CD4-positive, alpha-beta T cell (primary cell): ENCODE measurements at regions not wholly inside any gene's neighbourhood (a gene's known extent, or its start where the extent isn't known, plus 50 kb on each side); places are given as distances from the start of the nearest gene placed in this dataset.

Experiments used
- ATAC-seq: fragments of 200-7000 bp; cut with Tn5 transposase; one replicate; pipeline ENCODE4 v1.10.0; 2022; ENCODE audit warnings: mild to moderate bottlenecking; ENCODE audit not compliant: poor library complexity
- CTCF ChIA-PET: fragments of 350-600 bp; sonication (Branson Sonifier 250); formaldehyde crosslinking; loops from one replicate; lab custom pipeline; 2021; ENCODE audit warnings: antibody characterized with exemption, inconsistent platforms; lab: Charles Lee
- POLR2A ChIA-PET: fragments of 350-600 bp; sonication (Branson Sonifier 250); formaldehyde crosslinking; loops from one replicate; lab custom pipeline; 2021; ENCODE audit warnings: antibody characterized with exemption, inconsistent platforms; lab: Charles Lee
- DNase-seq, 14 experiments: peaks; one replicate each; pipeline ENCODE4 v3.0.0-alpha.2; 2013 to 2020; ENCODE audit warnings: mixed read lengths in 2 of 14
- H3K27ac ChIP-seq, 2 donors: one replicate each; pipeline versions ENCODE4 v1.5.1 to v1.7.0; 2013; ENCODE audit warnings: low read length in 2 of 2, low read depth in 1 of 2, mild to moderate bottlenecking in 1 of 2
- H3K27me3 ChIP-seq, 2 experiments: 1 replicate in 1 of 2; 2 replicates in 1 of 2; pipeline versions ENCODE4 v1.6.1 to v1.7.0; 2013; ENCODE audit warnings: low read length in 2 of 2, control low read depth in 1 of 2, mild to moderate bottlenecking in 1 of 2, moderate library complexity in 1 of 2; ENCODE audit not compliant: insufficient read depth in 2 of 2, control insufficient read depth in 1 of 2
- H3K36me3 ChIP-seq: one replicate; pipeline ENCODE4 v1.6.1; 2013; ENCODE audit warnings: low read length, control low read depth; ENCODE audit not compliant: insufficient read depth
- H3K4me1 ChIP-seq: one replicate; pipeline ENCODE4 v1.6.1; 2013; ENCODE audit warnings: low read length, control low read depth; ENCODE audit not compliant: insufficient read depth
- H3K4me3 ChIP-seq: one replicate; pipeline ENCODE4 v1.5.1; 2013; ENCODE audit warnings: mild to moderate bottlenecking, low read length, moderate library complexity
- H3K9me3 ChIP-seq, 2 experiments: 1 replicate in 1 of 2; 2 replicates in 1 of 2; pipeline versions ENCODE4 v1.6.1 to v1.7.0; 2013; ENCODE audit warnings: low read length in 2 of 2, mild to moderate bottlenecking in 2 of 2, control low read depth in 1 of 2, moderate library complexity in 1 of 2; ENCODE audit not compliant: control insufficient read depth in 1 of 2, insufficient read depth in 1 of 2
- H3K27ac Mint-ChIP-seq: one replicate; pipeline ENCODE4 v1.8.0; 2020; ENCODE audit warnings: mixed read lengths
- H3K27me3 Mint-ChIP-seq: one replicate; pipeline ENCODE4 v1.8.0; 2021; ENCODE audit warnings: mixed read lengths
- H3K36me3 Mint-ChIP-seq: one replicate; pipeline ENCODE4 v1.8.0; 2021; ENCODE audit warnings: low read depth, mixed read lengths
- H3K4me1 Mint-ChIP-seq: one replicate; pipeline ENCODE4 v1.8.0; 2021; ENCODE audit warnings: low read depth, mixed read lengths
- H3K4me3 Mint-ChIP-seq: one replicate; pipeline ENCODE4 v1.8.0; 2020; ENCODE audit warnings: mild to moderate bottlenecking, mixed read lengths
- H3K9me3 Mint-ChIP-seq: one replicate; pipeline ENCODE4 v1.8.0; 2020; ENCODE audit warnings: mixed read lengths
- intact Hi-C, 2 experiments: fragments of 100-400 bp; cut with DNase I in 1 of 2; cut with micrococcal nuclease in 1 of 2; formaldehyde crosslinking; loops; one replicate each; pipeline versions ENCODE4 v1.15.1 to v1.9.0; 2023 to 2025; cut with DNase I, micrococcal nuclease
- TF ChIP-seq, protein P1 (sequence below): fragments of 200-600 bp; IDR thresholded peaks from one replicate; pipeline ENCODE4 v1.8.0; 2022; ENCODE audit warnings: antibody characterized with exemption, mild to moderate bottlenecking

DNA sequence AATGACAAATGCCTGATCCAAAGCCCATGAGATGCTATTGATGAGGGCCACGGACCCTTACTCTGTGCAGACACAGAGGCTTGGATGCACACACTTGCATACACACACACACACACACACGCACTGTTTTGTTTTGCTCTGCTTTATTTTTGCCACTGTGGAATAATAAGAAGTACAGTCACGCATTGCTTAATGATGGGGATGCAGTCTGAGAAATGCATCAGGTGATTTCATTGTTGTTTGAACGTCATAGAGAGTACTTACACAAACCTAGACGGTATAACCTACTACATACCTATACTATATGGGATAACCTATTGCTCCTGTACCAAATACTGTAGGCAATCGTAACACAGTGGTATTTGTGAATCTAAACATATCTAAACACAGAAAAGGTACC is 104.4 kb downstream of the RHOU start:
- no peak for ATAC-seq
- Mint-ChIP-seq H3K4me3 (no peak overlapping the region), H3K4me1 (no peaks in the 10 kb centered on the region), H3K27ac (no peak overlapping the region), H3K36me3 (no peaks in the 10 kb centered on the region), H3K27me3 (no peaks in the 10 kb centered on the region), H3K9me3 (peaks cover 8% of the 10 kb centered on the region)
- peaks cover 7 to 14% of the 10 kb centered on the region in 2 experiments for H3K9me3 ChIP-seq
- CTCF ChIA-PET = no interaction called here
- POLR2A ChIA-PET = no interaction called here
- no peak for DNase-seq
- intact Hi-C loops = no loop called here
- no peaks in the 10 kb centered on the region for H3K27me3 ChIP-seq
- no peak overlapping the region for H3K27ac ChIP-seq
- no peak overlapping the region for H3K4me3 ChIP-seq
- no peaks in the 10 kb centered on the region for H3K4me1 ChIP-seq
- TF ChIP-seq, protein P1, sequence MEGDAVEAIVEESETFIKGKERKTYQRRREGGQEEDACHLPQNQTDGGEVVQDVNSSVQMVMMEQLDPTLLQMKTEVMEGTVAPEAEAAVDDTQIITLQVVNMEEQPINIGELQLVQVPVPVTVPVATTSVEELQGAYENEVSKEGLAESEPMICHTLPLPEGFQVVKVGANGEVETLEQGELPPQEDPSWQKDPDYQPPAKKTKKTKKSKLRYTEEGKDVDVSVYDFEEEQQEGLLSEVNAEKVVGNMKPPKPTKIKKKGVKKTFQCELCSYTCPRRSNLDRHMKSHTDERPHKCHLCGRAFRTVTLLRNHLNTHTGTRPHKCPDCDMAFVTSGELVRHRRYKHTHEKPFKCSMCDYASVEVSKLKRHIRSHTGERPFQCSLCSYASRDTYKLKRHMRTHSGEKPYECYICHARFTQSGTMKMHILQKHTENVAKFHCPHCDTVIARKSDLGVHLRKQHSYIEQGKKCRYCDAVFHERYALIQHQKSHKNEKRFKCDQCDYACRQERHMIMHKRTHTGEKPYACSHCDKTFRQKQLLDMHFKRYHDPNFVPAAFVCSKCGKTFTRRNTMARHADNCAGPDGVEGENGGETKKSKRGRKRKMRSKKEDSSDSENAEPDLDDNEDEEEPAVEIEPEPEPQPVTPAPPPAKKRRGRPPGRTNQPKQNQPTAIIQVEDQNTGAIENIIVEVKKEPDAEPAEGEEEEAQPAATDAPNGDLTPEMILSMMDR = no peak
- no peaks in the 10 kb centered on the region for H3K36me3 ChIP-seq

DNA sequence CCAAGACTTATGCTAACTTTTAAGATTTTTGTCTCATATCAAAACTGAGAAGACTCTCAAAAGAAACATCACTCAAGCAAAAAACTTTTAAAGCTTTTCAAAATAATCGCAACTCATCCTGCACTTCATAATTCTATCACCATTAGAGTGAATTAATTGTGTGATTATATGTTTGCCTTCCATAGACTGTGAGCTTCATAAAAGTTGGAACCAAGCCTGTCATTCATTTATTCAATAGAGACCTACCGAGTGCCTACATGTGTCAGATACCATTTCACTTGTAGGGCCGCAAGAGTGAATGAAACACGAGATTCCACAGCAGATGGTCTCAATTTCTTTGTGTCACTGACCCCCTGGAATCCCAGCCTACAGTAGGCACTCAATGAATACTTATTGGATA is 106.4 kb downstream of the RHOU start:
- Mint-ChIP-seq H3K27ac (no peak overlapping the region), H3K4me1 (no peaks in the 10 kb centered on the region), H3K4me3 (no peak overlapping the region), H3K9me3 (peaks cover 8% of the 10 kb centered on the region), H3K36me3 (no peaks in the 10 kb centered on the region), H3K27me3 (no peaks in the 10 kb centered on the region)
- Histone ChIP-seq H3K4me1 (no peaks in the 10 kb centered on the region), H3K36me3 (no peaks in the 10 kb centered on the region), H3K9me3 (peaks cover 7 to 14% of the 10 kb centered on the region in 2 experiments), H3K27ac (no peak overlapping the region), H3K27me3 (no peaks in the 10 kb centered on the region), H3K4me3 (no peak overlapping the region)
- TF ChIP-seq, protein P1 = no peak
- DNase-seq = no peak
- ChIA-PET POLR2A (no interaction called here), CTCF (no interaction called here)
- intact Hi-C loops = no loop called here
- no peak for ATAC-seq

DNA sequence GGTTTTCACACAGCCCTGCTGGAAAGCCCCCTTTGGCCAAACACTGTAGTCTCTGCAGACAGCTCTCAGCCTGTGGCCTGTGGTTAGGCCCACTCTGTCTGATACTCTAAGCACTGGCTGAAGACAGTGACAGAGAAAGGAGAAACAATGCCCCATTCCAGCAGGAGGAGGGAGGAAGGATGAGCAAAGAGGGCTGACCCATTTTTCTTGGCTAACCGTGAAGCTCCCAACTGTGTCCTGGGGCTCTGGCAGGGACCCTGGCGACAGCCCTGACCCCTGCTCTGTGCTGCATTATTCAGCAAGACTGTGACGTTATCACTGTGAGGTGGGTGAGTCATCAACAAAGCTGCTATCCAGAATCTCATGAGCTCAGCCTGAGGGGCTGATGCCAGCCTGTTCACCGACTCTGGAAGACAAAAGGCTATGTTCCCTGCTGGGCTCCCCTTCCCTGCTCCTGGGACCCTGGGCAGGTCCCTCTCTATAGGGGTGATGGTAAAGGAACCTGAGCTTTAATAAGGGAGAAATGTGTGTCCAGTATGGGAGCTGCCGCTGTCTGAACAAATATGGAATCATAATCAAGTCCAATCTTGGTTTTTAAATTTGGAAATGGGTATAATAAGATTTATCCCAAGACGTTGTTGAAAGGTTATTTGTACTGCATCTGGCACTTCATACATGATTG is 107.0 kb downstream of the RHOU start:
- no peaks in the 10 kb centered on the region for H3K36me3 Mint-ChIP-seq
- ATAC-seq (no peak), DNase-seq (peak in 2 of 14 experiments; percentile 29 to 47)
- Histone ChIP-seq H3K4me1 (no peaks in the 10 kb centered on the region), H3K27ac (no peak overlapping the region), H3K4me3 (no peak overlapping the region), H3K36me3 (no peaks in the 10 kb centered on the region), H3K9me3 (peaks cover 7 to 14% of the 10 kb centered on the region in 2 experiments), H3K27me3 (no peaks in the 10 kb centered on the region)
- H3K4me3 Mint-ChIP-seq = no peak overlapping the region
- no peak overlapping the region for H3K27ac Mint-ChIP-seq
- POLR2A ChIA-PET = no interaction called here
- no peaks in the 10 kb centered on the region for H3K4me1 Mint-ChIP-seq
- TF ChIP-seq, protein P1 = no peak
- CTCF ChIA-PET = no interaction called here
- peaks cover 8% of the 10 kb centered on the region for H3K9me3 Mint-ChIP-seq
- intact Hi-C loops = no loop called here
- no peaks in the 10 kb centered on the region for H3K27me3 Mint-ChIP-seq
